HepG2 (cell line): ENCODE measurements at regions not wholly inside any gene's neighbourhood (a gene's known extent, or its start where the extent isn't known, plus 50 kb on each side); places are given as distances from the start of the nearest gene placed in this dataset.

Experiments used
- ATAC-seq: fragments of 200-7000 bp; cut with Tn5 transposase; 3 replicates; pipeline ENCODE4 v1.9.1; 2020; ENCODE audit warnings: mild to moderate bottlenecking, moderate library complexity
- BruUV-seq: library from RNA; stranded (reverse); fragments of 400-500 nt; replicated peaks from 2 replicates; lab custom pipeline; 2021; lab: Mats Ljungman, UMichigan
- CTCF ChIA-PET: fragments of 300-600 bp; formaldehyde crosslinking; extraction: SDS; loops from one replicate; lab custom pipeline; 2021; ENCODE audit warnings: low total read pairs, inconsistent platforms, low intra/inter-chr PET ratio; lab: Yijun Ruan, JAX
- POLR2A ChIA-PET: fragments of 350-600 bp; sonication (Branson Sonifier 250); formaldehyde crosslinking; loops from one replicate; lab custom pipeline; 2020; ENCODE audit warnings: antibody characterized with exemption, inconsistent platforms; lab: Yijun Ruan, JAX
- DNase-seq: peaks from one replicate; pipeline ENCODE4 v3.0.0-alpha.2; 2015; ENCODE audit warnings: low spot score
- FAIRE-seq: peaks from 3 replicates; lab custom pipeline; 2011; peaks lifted over from hg19 to GRCh38; lab: Jason Lieb, UNC
- H2AFZ ChIP-seq: one replicate; pipeline ENCODE4 v1.6.1; 2011; ENCODE audit warnings: low read length, inconsistent platforms
- H3K27ac ChIP-seq: fragments of 300-600 bp; 3 replicates; pipeline ENCODE4 v1.8.0; 2011; ENCODE audit warnings: mixed run types, mild to moderate bottlenecking, mixed read lengths, low read length, inconsistent platforms; ENCODE audit not compliant: insufficient read depth; ENCODE audit errors: extremely low read length
- H3K27me3 ChIP-seq, 2 experiments: fragments of 200-600 bp in 1 of 2; 2 replicates in 1 of 2; 3 replicates in 1 of 2; pipeline versions ENCODE4 v1.6.0 to v1.8.0; 2011; ENCODE audit warnings: low read length in 2 of 2, mild to moderate bottlenecking in 2 of 2, moderate library complexity in 2 of 2, inconsistent platforms in 1 of 2; ENCODE audit not compliant: insufficient read depth in 2 of 2, control insufficient read depth in 1 of 2
- H3K36me3 ChIP-seq, 2 experiments: fragments of 200-600 bp in 1 of 2; replicated peaks in 1 of 2; 2 replicates in 1 of 2; 3 replicates in 1 of 2; pipeline versions ENCODE4 v1.5.1 to v1.8.0; 2011; ENCODE audit warnings: low read length in 2 of 2, inconsistent platforms in 1 of 2; ENCODE audit not compliant: insufficient read depth in 2 of 2, control insufficient read depth in 1 of 2
- H3K4me1 ChIP-seq: 2 replicates; pipeline ENCODE4 v1.5.1; 2012; ENCODE audit warnings: low read length, inconsistent platforms; ENCODE audit not compliant: insufficient read depth
- H3K4me2 ChIP-seq: 2 replicates; pipeline ENCODE4 v1.6.0; 2011; ENCODE audit warnings: low read depth, low read length, inconsistent platforms
- H3K4me3 ChIP-seq, 3 experiments: fragments of 200-600 bp in 1 of 3; sonication (generic), shearing (Covaris generic) in 1 of 3; replicated peaks in 1 of 3; 2 replicates each; pipeline ENCODE4 v1.5.1; 2011 to 2016; ENCODE audit warnings: low read length in 3 of 3, inconsistent platforms in 2 of 3, low read depth in 2 of 3, mild to moderate bottlenecking in 2 of 3, control low read depth in 1 of 3, mixed read lengths in 1 of 3; ENCODE audit not compliant: insufficient read depth in 1 of 3
- H3K79me2 ChIP-seq: one replicate; pipeline ENCODE4 v1.6.1; 2011; ENCODE audit warnings: low read length, inconsistent platforms; ENCODE audit not compliant: insufficient read depth
- H3K9ac ChIP-seq: 2 replicates; pipeline ENCODE4 v1.6.0; 2011; ENCODE audit warnings: mild to moderate bottlenecking, low read depth, low read length, inconsistent platforms; ENCODE audit not compliant: insufficient read depth
- H3K9me3 ChIP-seq: 2 replicates; pipeline ENCODE4 v1.5.1; 2012; ENCODE audit warnings: mild to moderate bottlenecking, low read length
- H4K20me1 ChIP-seq: 2 replicates; pipeline ENCODE4 v1.6.0; 2011; ENCODE audit warnings: inconsistent platforms, mild to moderate bottlenecking, low read length, moderate library complexity; ENCODE audit not compliant: insufficient read depth
- ZBTB39 ChIP-seq: sonication (generic); formaldehyde crosslinking; IDR thresholded peaks from 2 replicates; pipeline ENCODE4 v1.5.0; 2020; ENCODE audit warnings: missing genetic modification reagents
- ZNF362 ChIP-seq: sonication (generic); formaldehyde crosslinking; IDR thresholded peaks from 2 replicates; pipeline ENCODE4 v1.4.0; 2020; ENCODE audit warnings: missing genetic modification reagents, mild to moderate bottlenecking, borderline replicate concordance
- ZNF577 ChIP-seq: sonication (generic); formaldehyde crosslinking; IDR thresholded peaks from 2 replicates; pipeline ENCODE4 v1.4.0; 2020; ENCODE audit warnings: mild to moderate bottlenecking, low read depth, missing genetic modification reagents, borderline replicate concordance
- ZNF616 ChIP-seq: sonication (generic); formaldehyde crosslinking; IDR thresholded peaks from 2 replicates; pipeline ENCODE4 v1.5.0; 2020; ENCODE audit warnings: low read depth, mild to moderate bottlenecking, missing genetic modification reagents
- WGBS: methylation state at CpG from one replicate; pipeline ENCODE4 v1.1.6; 2017; ENCODE audit warnings: low lambda C conversion rate; 5-methylcytosine and 5-hydroxymethylcytosine counted together
- in situ Hi-C: cut with HindIII; loops from 2 replicates; pipeline ENCODE4 v1.10.0; 2017; ENCODE audit warnings: low pct_unique_long_range_greater_than_20kb; ENCODE audit not compliant: extremely low pct_ligation_motif_present
- intact Hi-C: fragments of 100-400 bp; cut with micrococcal nuclease; formaldehyde crosslinking; loops from one replicate; pipeline ENCODE4 v1.10.0; 2022; ENCODE audit not compliant: unreplicated experiment

- FAIRE-seq: no peak
Observed at GRCh38 chr17:12365805-12366204, 299.9 kb upstream of the MYOCD start.

More at GRCh38 chr17:12365805-12366204, 299.9 kb upstream of the MYOCD start:
- ChIA-PET CTCF (no interaction called here), POLR2A (no interaction called here)
- H3K36me3 ChIP-seq: no peaks in the 10 kb centered on the region
- no peaks in the 10 kb centered on the region for H3K4me1 ChIP-seq
- H4K20me1 ChIP-seq: no peaks in the 10 kb centered on the region
- in situ Hi-C loops: no loop called here
- H2AFZ ChIP-seq: no peak overlapping the region
- no peak overlapping the region for H3K27ac ChIP-seq
- no peak overlapping the region for H3K4me3 ChIP-seq
- no peak overlapping the region for H3K4me2 ChIP-seq
- no peak overlapping the region for H3K9ac ChIP-seq
- TF ChIP-seq ZBTB39 (CRISPR knock-in tag) (no peak), ZNF362 (CRISPR knock-in tag) (no peak), ZNF577 (CRISPR knock-in tag) (no peak), ZNF616 (no peak)
- intact Hi-C loops: no loop called here
- WGBS: 8% methylated on average over 4 of the region's 4 CpGs
- ATAC-seq (no peak), DNase-seq (no peak)
- no peaks in the 10 kb centered on the region for H3K79me2 ChIP-seq
- no TSS peak for BruUV-seq
- H3K27me3 ChIP-seq: no peaks in the 10 kb centered on the region
- peaks cover 10% of the 10 kb centered on the region; the same call in 1 of the 2 replicates for H3K9me3 ChIP-seq
